H9 (cell line): ENCODE measurements at regions not wholly inside any gene's neighbourhood (a gene's known extent, or its start where the extent isn't known, plus 50 kb on each side); places are given as distances from the start of the nearest gene placed in this dataset.

ENCODE experiments used
- DNase-seq: peaks from one replicate; pipeline ENCODE4 v3.0.0-alpha.2; 2017
- H2AFZ ChIP-seq: one replicate; pipeline ENCODE4 v1.6.1; 2013; ENCODE audit warnings: mild to moderate bottlenecking, low read length, control low read depth, moderate library complexity
- H2AK5ac ChIP-seq: 2 replicates; pipeline ENCODE4 v1.6.1; 2013; ENCODE audit warnings: low read length, control low read depth, mixed read lengths; ENCODE audit not compliant: insufficient read length
- H2BK120ac ChIP-seq: one replicate; pipeline ENCODE4 v1.6.1; 2013; ENCODE audit warnings: low read depth, mild to moderate bottlenecking, low read length, control low read depth, inconsistent platforms; ENCODE audit not compliant: poor library complexity, severe bottlenecking
- H2BK12ac ChIP-seq: 2 replicates; pipeline ENCODE4 v1.6.1; 2013; ENCODE audit warnings: low read length, control low read depth, mixed read lengths, low read depth; ENCODE audit not compliant: insufficient read length
- H2BK15ac ChIP-seq: 2 replicates; pipeline ENCODE4 v1.6.1; 2013; ENCODE audit warnings: low read depth, low read length, control low read depth
- H2BK20ac ChIP-seq: one replicate; pipeline ENCODE4 v1.6.1; 2013; ENCODE audit warnings: low read depth, mild to moderate bottlenecking, low read length, control low read depth, inconsistent platforms; ENCODE audit not compliant: poor library complexity, severe bottlenecking
- H2BK5ac ChIP-seq: 2 replicates; pipeline ENCODE4 v1.6.1; 2013; ENCODE audit warnings: low read length, control low read depth, mixed read lengths; ENCODE audit not compliant: insufficient read length
- H3K14ac ChIP-seq: 2 replicates; pipeline ENCODE4 v1.6.1; 2013; ENCODE audit warnings: low read length, control low read depth; ENCODE audit not compliant: insufficient read depth
- H3K18ac ChIP-seq: 2 replicates; pipeline ENCODE4 v1.6.1; 2013; ENCODE audit warnings: low read depth, mild to moderate bottlenecking, mixed read lengths, low read length, control low read depth; ENCODE audit not compliant: insufficient read length
- H3K23ac ChIP-seq: 2 replicates; pipeline ENCODE4 v1.6.1; 2013; ENCODE audit warnings: low read length, control low read depth, mixed read lengths, low read depth; ENCODE audit not compliant: insufficient read length
- H3K23me2 ChIP-seq: 2 replicates; pipeline ENCODE4 v1.6.1; 2013; ENCODE audit warnings: low read depth, mild to moderate bottlenecking, mixed read lengths, low read length, control low read depth; ENCODE audit not compliant: insufficient read length, poor library complexity, severe bottlenecking
- H3K27ac ChIP-seq: 2 replicates; pipeline ENCODE4 v1.5.1; 2013; ENCODE audit warnings: low read length, control low read depth, mixed read lengths, low read depth; ENCODE audit not compliant: insufficient read length
- H3K27me3 ChIP-seq: 2 replicates; pipeline ENCODE4 v1.6.1; 2013; ENCODE audit warnings: low read length, control low read depth, inconsistent platforms; ENCODE audit not compliant: insufficient read depth
- H3K4ac ChIP-seq: 2 replicates; pipeline ENCODE4 v1.6.1; 2013; ENCODE audit warnings: low read depth, mild to moderate bottlenecking, control low read depth, inconsistent platforms, low read length, moderate library complexity
- H3K4me1 ChIP-seq: 2 replicates; pipeline ENCODE4 v1.6.1; 2013; ENCODE audit warnings: low read length, control low read depth, inconsistent platforms; ENCODE audit not compliant: insufficient read depth
- H3K4me2 ChIP-seq: 2 replicates; pipeline ENCODE4 v1.6.1; 2013; ENCODE audit warnings: low read length, control low read depth, mixed read lengths; ENCODE audit not compliant: insufficient read length, insufficient read depth
- H3K56ac ChIP-seq: 2 replicates; pipeline ENCODE4 v1.6.1; 2013; ENCODE audit warnings: low read depth, mild to moderate bottlenecking, mixed read lengths, low read length, control low read depth; ENCODE audit not compliant: insufficient read length
- H3K79me1 ChIP-seq: 2 replicates; pipeline ENCODE4 v1.6.1; 2013; ENCODE audit warnings: low read depth, mild to moderate bottlenecking, moderate library complexity, low read length, control low read depth, inconsistent platforms; ENCODE audit not compliant: insufficient read depth, poor library complexity, severe bottlenecking
- H3K79me2 ChIP-seq: 2 replicates; pipeline ENCODE4 v1.6.1; 2013; ENCODE audit warnings: low read length, control low read depth, inconsistent platforms; ENCODE audit not compliant: insufficient read depth
- H3K9ac ChIP-seq: 2 replicates; pipeline ENCODE4 v1.6.1; 2013; ENCODE audit warnings: low read length, control low read depth, mixed read lengths; ENCODE audit not compliant: insufficient read length; ENCODE audit errors: extremely low read depth
- H3K9me3 ChIP-seq: one replicate; pipeline ENCODE4 v1.6.1; 2013; ENCODE audit warnings: low read depth, low read length, inconsistent platforms; ENCODE audit not compliant: control insufficient read depth
- H3T11ph ChIP-seq: one replicate; pipeline ENCODE4 v1.6.1; 2013; ENCODE audit warnings: mild to moderate bottlenecking, low read length, control low read depth, inconsistent platforms
- H4K20me1 ChIP-seq: one replicate; pipeline ENCODE4 v1.6.1; 2013; ENCODE audit not compliant: control insufficient read depth, insufficient read length, insufficient read depth
- H4K5ac ChIP-seq: 2 replicates; pipeline ENCODE4 v1.6.1; 2013; ENCODE audit warnings: low read depth, mild to moderate bottlenecking, mixed read lengths, low read length, control low read depth; ENCODE audit not compliant: insufficient read length
- H4K8ac ChIP-seq: replicated peaks from 2 replicates; pipeline ENCODE4 v1.6.1; 2013; ENCODE audit warnings: low read length, control low read depth, mixed read lengths, low read depth; ENCODE audit not compliant: insufficient read length
- H4K91ac ChIP-seq: 2 replicates; pipeline ENCODE4 v1.6.1; 2013; ENCODE audit warnings: low read depth, mild to moderate bottlenecking, moderate library complexity, mixed read lengths, low read length, control low read depth; ENCODE audit not compliant: insufficient read length
- H3K27ac Mint-ChIP-seq, 3 experiments: 2 replicates in 2 of 3; 3 replicates in 1 of 3; pipeline ENCODE4 v1.8.0; 2020 to 2021; ENCODE audit warnings: mixed read lengths in 3 of 3, mild to moderate bottlenecking in 1 of 3, moderate library complexity in 1 of 3
- H3K27me3 Mint-ChIP-seq: 2 replicates; pipeline ENCODE4 v1.8.0; 2021; ENCODE audit warnings: low read depth, mild to moderate bottlenecking, moderate library complexity, mixed read lengths
- H3K36me3 Mint-ChIP-seq, 3 experiments: 2 replicates in 2 of 3; 3 replicates in 1 of 3; pipeline ENCODE4 v1.8.0; 2020 to 2021; ENCODE audit warnings: low read depth in 3 of 3, mixed read lengths in 3 of 3; ENCODE audit not compliant: insufficient read depth in 1 of 3
- H3K4me1 Mint-ChIP-seq, 2 experiments: 2 replicates each; pipeline ENCODE4 v1.8.0; 2020; ENCODE audit warnings: mixed read lengths in 2 of 2
- H3K4me3 Mint-ChIP-seq, 2 experiments: 2 replicates in 1 of 2; 3 replicates in 1 of 2; pipeline ENCODE4 v1.8.0; 2020 to 2021; ENCODE audit warnings: mild to moderate bottlenecking in 2 of 2, mixed read lengths in 2 of 2, moderate library complexity in 1 of 2
- H3K9me3 Mint-ChIP-seq, 2 experiments: 2 replicates in 1 of 2; 3 replicates in 1 of 2; pipeline ENCODE4 v1.8.0; 2020; ENCODE audit warnings: mild to moderate bottlenecking in 2 of 2, mixed read lengths in 2 of 2, moderate library complexity in 1 of 2
- CTCF ChIP-seq: fragments of 200-600 bp; sonication (generic); conservative IDR thresholded peaks from 3 replicates; pipeline ENCODE4 v1.8.0; 2021; ENCODE audit warnings: antibody characterized with exemption, mild to moderate bottlenecking
- WGBS: extraction: QIAGEN DNeasy Blood & Tissue Kit; methylation state at CpG from one replicate; pipeline ENCODE4 v1.1.7; 2013; ENCODE audit warnings: missing lambda C conversion rate, low lambda C conversion rate, mixed read lengths; ENCODE audit not compliant: insufficient read length; ENCODE audit errors: extremely low coverage; 5-methylcytosine and 5-hydroxymethylcytosine counted together

GRCh38 chr22:48688366-48688765 is 1139.3 kb downstream of the BRD1 start:
- H2AFZ ChIP-seq, result no peak overlapping the region
- no peak overlapping the region for H2BK5ac ChIP-seq
- Mint-ChIP-seq H3K4me3 (no peak overlapping the region), H3K4me1 (peaks cover 16 to 20% of the 10 kb centered on the region in 2 experiments), H3K9me3 (peaks cover 1 to 7% of the 10 kb centered on the region in 2 experiments; a peak in 3 of 5 replicates), H3K27ac (no peak overlapping the region; a peak in 1 of 7 replicates), H3K36me3 (peaks cover 0 to 6% (median 0%) of the 10 kb centered on the region in 3 experiments; a peak in 5 of 7 replicates), H3K27me3 (no peaks in the 10 kb centered on the region)
- H3K23ac ChIP-seq, result no peak overlapping the region
- H4K5ac ChIP-seq, result no peak overlapping the region
- no peaks in the 10 kb centered on the region for H3K4me1 ChIP-seq
- H3K4me2 ChIP-seq, result no peak overlapping the region
- no peak overlapping the region for H3K18ac ChIP-seq
- H2BK20ac ChIP-seq, result no peak overlapping the region
- TF ChIP-seq CTCF, result no peak
- H4K91ac ChIP-seq, result no peak overlapping the region
- no peak for DNase-seq
- no peaks in the 10 kb centered on the region for H4K20me1 ChIP-seq
- no peak overlapping the region for H2BK120ac ChIP-seq
- H3K79me1 ChIP-seq, result no peaks in the 10 kb centered on the region
- no peak overlapping the region for H3K14ac ChIP-seq
- no peak overlapping the region for H3K56ac ChIP-seq
- no peaks in the 10 kb centered on the region for H3K9me3 ChIP-seq
- H3K23me2 ChIP-seq, result no peaks in the 10 kb centered on the region
- no peaks in the 10 kb centered on the region for H3K27me3 ChIP-seq
- no peak overlapping the region for H3K9ac ChIP-seq
- WGBS, result no CpG with 5 or more reads among the region's 4 CpGs
- no peak overlapping the region for H2BK12ac ChIP-seq
- H3K27ac ChIP-seq, result no peak overlapping the region
- no peak overlapping the region for H2BK15ac ChIP-seq
- no peak overlapping the region for H2AK5ac ChIP-seq
- no peak overlapping the region for H4K8ac ChIP-seq
- no peaks in the 10 kb centered on the region for H3K79me2 ChIP-seq
- no peak overlapping the region for H3K4ac ChIP-seq
- H3T11ph ChIP-seq, result no peak overlapping the region
